ENCODE measurements at regions not wholly inside any gene's neighbourhood (a gene's known extent, or its start where the extent isn't known, plus 50 kb on each side); places are given as distances from the start of the nearest gene placed in this dataset.
"Not testable (repeated sequence)": the region's sequence is repeated elsewhere in the genome, so short reads cannot be mapped to it uniquely, and the experiment has no call there.

- DNase-seq (ENCODE audit: insufficient read length, low spot score) (no peak), FAIRE-seq (no peak)
Measured at GRCh38 chr21:15119486-15119885, 54.7 kb upstream of the NRIP1 start.

- no peak for DNase-seq (ENCODE audit: insufficient read length, low spot score)
- FAIRE-seq, result no peak
Measured at GRCh38 chr21:15121097-15121654, 56.4 kb upstream of the NRIP1 start.

- FAIRE-seq, result no peak
- no peak for DNase-seq (ENCODE audit: insufficient read length, low spot score)
Measured at GRCh38 chr21:15121655-15122120, 56.9 kb upstream of the NRIP1 start.

- DNase-seq (ENCODE audit: insufficient read length, low spot score) (no peak), FAIRE-seq (no peak)
Measured at GRCh38 chr21:15122241-15122640, 57.4 kb upstream of the NRIP1 start.

GRCh38 chr21:15124731-15125130 is 59.9 kb upstream of the NRIP1 start:
- no peak for FAIRE-seq

GRCh38 chr21:15126948-15127347 is 62.1 kb upstream of the NRIP1 start:
- FAIRE-seq, result no peak

More at GRCh38 chr21:15124731-15125130, 59.9 kb upstream of the NRIP1 start:
- DNase-seq (ENCODE audit: insufficient read length, low spot score), result no peak

GRCh38 chr21:15127437-15127836 is 62.6 kb upstream of the NRIP1 start:
- FAIRE-seq, result no peak

More at GRCh38 chr21:15126948-15127347, 62.1 kb upstream of the NRIP1 start:
- no peak for DNase-seq (ENCODE audit: insufficient read length, low spot score)

GRCh38 chr21:15128267-15128666 is 63.5 kb upstream of the NRIP1 start:
- FAIRE-seq (no peak), DNase-seq (ENCODE audit: insufficient read length, low spot score) (no peak)

More at GRCh38 chr21:15127437-15127836, 62.6 kb upstream of the NRIP1 start:
- no peak for DNase-seq (ENCODE audit: insufficient read length, low spot score)

GRCh38 chr21:15128714-15129113 is 63.9 kb upstream of the NRIP1 start:
- not testable (repeated sequence) for FAIRE-seq; DNase-seq (ENCODE audit: insufficient read length, low spot score)

- FAIRE-seq (no peak), DNase-seq (ENCODE audit: insufficient read length, low spot score) (no peak)
Measured at GRCh38 chr21:15130326-15130725, 65.5 kb upstream of the NRIP1 start.

- DNase-seq (ENCODE audit: insufficient read length, low spot score) (no peak), FAIRE-seq (no peak)
Measured at GRCh38 chr21:15130751-15131150, 66.0 kb upstream of the NRIP1 start.

GRCh38 chr21:15132781-15133180 is 68.0 kb upstream of the NRIP1 start:
- DNase-seq (ENCODE audit: insufficient read length, low spot score), result no peak
- FAIRE-seq, result no peak

GRCh38 chr21:15134701-15135470 is 70.1 kb upstream of the NRIP1 start:
- FAIRE-seq (no peak), DNase-seq (ENCODE audit: insufficient read length, low spot score) (no peak)

- FAIRE-seq (no peak), DNase-seq (ENCODE audit: insufficient read length, low spot score) (no peak)
Measured at GRCh38 chr21:15135867-15136629, 71.2 kb upstream of the NRIP1 start.

GRCh38 chr21:15138490-15138889 is 73.7 kb upstream of the NRIP1 start:
- no peak for FAIRE-seq
- no peak for DNase-seq (ENCODE audit: insufficient read length, low spot score)

GRCh38 chr21:15139898-15140297 is 75.1 kb upstream of the NRIP1 start:
- DNase-seq (ENCODE audit: insufficient read length, low spot score) (no peak), FAIRE-seq (no peak)

GRCh38 chr21:15140321-15141019 is 75.7 kb upstream of the NRIP1 start:
- no peak for DNase-seq (ENCODE audit: insufficient read length, low spot score)
- FAIRE-seq, result no peak

- no peak for FAIRE-seq
- no peak for DNase-seq (ENCODE audit: insufficient read length, low spot score)
Measured at GRCh38 chr21:15141261-15141970, 76.6 kb upstream of the NRIP1 start.

- DNase-seq (ENCODE audit: insufficient read length, low spot score), result no peak
- no peak for FAIRE-seq
Measured at GRCh38 chr21:15144026-15144425, 79.2 kb upstream of the NRIP1 start.

GRCh38 chr21:15148437-15148836 is 83.6 kb upstream of the NRIP1 start:
- FAIRE-seq, result no peak

More at GRCh38 chr21:15148437-15148836, 83.6 kb upstream of the NRIP1 start:
- DNase-seq (ENCODE audit: insufficient read length, low spot score), result no peak

Data from GM19239 (cell line).